ENCODE measurements at regions not wholly inside any gene's neighbourhood (a gene's known extent, or its start where the extent isn't known, plus 50 kb on each side); places are given as distances from the start of the nearest gene placed in this dataset.

DNA sequence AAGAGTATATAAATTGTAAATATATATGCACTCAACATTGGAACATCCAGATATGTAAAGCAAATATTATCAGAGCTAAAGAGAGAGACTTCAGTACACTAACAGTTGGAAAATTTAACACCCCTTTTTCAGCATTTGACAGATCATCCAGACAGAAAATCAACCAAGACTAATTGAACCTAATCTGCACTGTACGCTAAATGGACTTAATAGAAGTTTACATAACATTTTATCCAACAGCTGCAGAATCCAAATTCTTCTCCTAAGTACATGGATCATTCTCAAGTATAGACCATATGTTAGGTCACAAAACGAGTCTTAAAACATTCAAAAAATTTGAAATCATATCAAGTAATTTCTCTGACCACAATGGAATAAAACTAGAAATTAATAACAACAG is 229.1 kb upstream of the CLEC14A start:
- H2BK120ac ChIP-seq (ENCODE audit: low read depth, low read length), result no peak overlapping the region
- DNase-seq, result no peak
- in situ Hi-C loops (cut with MboI; ENCODE audit: low sequenced_read_pairs), result no loop called here
- H2AK5ac ChIP-seq (ENCODE audit: low read depth, low read length), result no peak overlapping the region
- dilution Hi-C loops (cut with HindIII; ENCODE audit: low sequenced_read_pairs, unreplicated experiment), result no loop called here
- no peaks in the 10 kb centered on the region for H3K36me3 ChIP-seq (ENCODE audit: control insufficient read depth, insufficient read depth, low read length)
- intact Hi-C loops (cut with micrococcal nuclease), result no loop called here
- H2BK5ac ChIP-seq (ENCODE audit: low read depth, low read length, poor library complexity, severe bottlenecking), result no peak overlapping the region
- H3K23ac ChIP-seq (ENCODE audit: low read depth, low read length), result no peak overlapping the region
- no peaks in the 10 kb centered on the region for H3K27me3 ChIP-seq (ENCODE audit: control insufficient read depth, insufficient read depth, low read length)
- H3K79me1 ChIP-seq (ENCODE audit: low read depth in 1 of 2, low read length in 2 of 2), result no peaks in the 10 kb centered on the region
- no peaks in the 10 kb centered on the region for H3K9me3 ChIP-seq (ENCODE audit: control insufficient read depth, insufficient read depth, low read length)
- no peak overlapping the region for H4K8ac ChIP-seq (ENCODE audit: low read depth in 2 of 2, low read length in 2 of 2)
- peaks cover 1% of the 10 kb centered on the region; the same call in 1 of the 2 replicates for H3K4me1 ChIP-seq (ENCODE audit: control insufficient read depth, insufficient read depth, low read length)
- H3K56ac ChIP-seq (ENCODE audit: extremely low read depth, insufficient read depth, low read length), result no peak overlapping the region
- H2BK20ac ChIP-seq (ENCODE audit: low read depth, low read length), result no peak overlapping the region
- BruUV-seq (replicated peaks), result no TSS peak
- H2BK15ac ChIP-seq (ENCODE audit: low read depth, low read length), result no peak overlapping the region
- H3K27ac ChIP-seq (ENCODE audit: insufficient read depth, low read length), result no peak overlapping the region
- ATAC-seq (ENCODE audit: low read depth), result no peak
- no peak overlapping the region for H4K91ac ChIP-seq (ENCODE audit: insufficient read depth, low read depth, low read length)
- H3K4me3 ChIP-seq (ENCODE audit: insufficient read depth, low read depth, low read length), result no peak overlapping the region
- no peak overlapping the region for H2AFZ ChIP-seq (replicated peaks; ENCODE audit: low read length, poor library complexity)
- H3K14ac ChIP-seq (replicated peaks; ENCODE audit: low read depth, low read length), result no peak overlapping the region
- no peak overlapping the region for H2AK9ac ChIP-seq (replicated peaks; ENCODE audit: low read depth, low read length, poor library complexity)
- POLR2A ChIA-PET (ENCODE audit: unreplicated experiment), result no interaction called here
- H4K5ac ChIP-seq (ENCODE audit: low read depth, low read length), result no peak overlapping the region
- TF ChIP-seq CHD1 (IDR thresholded peaks at IDR 0.05; ENCODE audit: low read depth, low read length) (no peak), POLR2A (IDR thresholded peaks at IDR 0.05; ENCODE audit: low read depth, low read length) (no peak)
- no peak overlapping the region for H3K4ac ChIP-seq (ENCODE audit: low read depth, low read length)
- H3K9ac ChIP-seq (ENCODE audit: low read depth, low read length), result no peak overlapping the region
- H3K4me2 ChIP-seq (ENCODE audit: low read depth, low read length), result no peak overlapping the region
- CTCF ChIA-PET, result no interaction called here
- no peaks in the 10 kb centered on the region for H3K9me1 ChIP-seq (ENCODE audit: insufficient read depth, low read length)
- 33% methylated on average over 1 of the region's 2 CpGs; no CpG with 5 or more reads in 1 of the 2 experiments for WGBS, 2 experiments (ENCODE audit: extremely low coverage in 2 of 2, insufficient read length in 1 of 2)
- H3K18ac ChIP-seq (ENCODE audit: low read depth, low read length), result no peak overlapping the region
- H4K20me1 ChIP-seq (ENCODE audit: insufficient read depth, low read length), result no peaks in the 10 kb centered on the region
